ENCODE measurements at regions not wholly inside any gene's neighbourhood (a gene's known extent, or its start where the extent isn't known, plus 50 kb on each side); places are given as distances from the start of the nearest gene placed in this dataset.

DNA sequence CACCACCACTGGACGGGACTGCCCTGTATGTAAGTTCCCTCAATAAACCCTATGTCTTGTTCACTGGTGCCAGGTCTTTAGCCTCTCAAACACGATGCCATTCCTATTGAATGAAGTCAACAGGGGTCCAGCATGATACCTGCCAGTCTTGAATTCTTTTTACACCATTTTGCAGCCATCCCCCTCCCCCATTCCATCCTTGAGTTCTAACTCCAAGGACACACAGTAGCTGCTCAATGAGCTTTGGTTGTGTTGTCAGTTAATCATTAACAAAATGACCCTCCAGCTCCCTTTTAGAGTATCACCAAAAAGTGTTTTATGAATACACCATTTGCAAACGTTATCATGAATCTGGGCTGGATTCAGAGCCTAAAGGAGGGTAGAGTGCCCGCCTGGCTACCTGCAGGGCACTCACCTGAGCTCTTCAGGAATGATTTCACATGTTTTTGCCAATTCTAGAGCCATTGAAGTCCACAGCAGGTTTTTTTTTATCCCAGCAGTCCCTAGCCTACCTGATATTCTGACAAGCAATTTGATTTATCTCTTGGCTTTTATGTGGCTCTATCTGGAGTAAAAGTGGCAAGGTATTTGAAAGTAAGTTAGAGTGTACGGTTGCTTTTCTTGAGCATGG is 271.8 kb downstream of the SMARCA2 start:
- TF ChIP-seq EP300 (IDR thresholded peaks at IDR 0.05; ENCODE audit: borderline replicate concordance): no peak
- TF ChIP-seq YY1 (IDR thresholded peaks at IDR 0.05; ENCODE audit: low read depth): no peak
- no peak for TF ChIP-seq EGR1 (IDR thresholded peaks at IDR 0.05)
- TF ChIP-seq CREB1 (IDR thresholded peaks at IDR 0.05; ENCODE audit: low read depth): no peak
- TF ChIP-seq, protein P1, sequence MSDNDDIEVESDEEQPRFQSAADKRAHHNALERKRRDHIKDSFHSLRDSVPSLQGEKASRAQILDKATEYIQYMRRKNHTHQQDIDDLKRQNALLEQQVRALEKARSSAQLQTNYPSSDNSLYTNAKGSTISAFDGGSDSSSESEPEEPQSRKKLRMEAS (IDR thresholded peaks at IDR 0.05): no peak
- TF ChIP-seq RAD21 (IDR thresholded peaks at IDR 0.05; ENCODE audit: low read depth): no peak
